ENCODE measurements at regions not wholly inside any gene's neighbourhood (a gene's known extent, or its start where the extent isn't known, plus 50 kb on each side); places are given as distances from the start of the nearest gene placed in this dataset.

DNA sequence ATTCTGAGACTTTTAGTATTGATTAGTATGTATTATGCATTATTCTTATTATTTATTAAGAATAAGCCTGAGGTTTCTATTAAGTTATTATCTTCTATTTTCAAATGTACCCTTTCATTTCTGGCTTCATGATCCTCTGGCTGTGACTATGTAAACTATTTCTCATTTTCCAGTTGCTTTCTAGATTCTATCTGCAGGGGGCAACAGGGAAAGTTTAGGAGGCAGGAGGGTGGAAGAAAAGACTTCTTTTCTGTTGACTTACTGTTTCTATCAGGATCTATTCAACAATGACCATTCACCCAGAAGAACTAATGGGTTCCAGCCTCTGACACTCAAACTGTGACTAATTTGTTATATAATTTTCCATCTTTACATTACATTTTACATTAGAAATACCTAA lies 653.4 kb upstream of the FSHR start:
- H3K9me3 ChIP-seq, result no peaks in the 10 kb centered on the region
- no peaks in the 10 kb centered on the region for H3K4me1 ChIP-seq
- TF ChIP-seq, protein P1, sequence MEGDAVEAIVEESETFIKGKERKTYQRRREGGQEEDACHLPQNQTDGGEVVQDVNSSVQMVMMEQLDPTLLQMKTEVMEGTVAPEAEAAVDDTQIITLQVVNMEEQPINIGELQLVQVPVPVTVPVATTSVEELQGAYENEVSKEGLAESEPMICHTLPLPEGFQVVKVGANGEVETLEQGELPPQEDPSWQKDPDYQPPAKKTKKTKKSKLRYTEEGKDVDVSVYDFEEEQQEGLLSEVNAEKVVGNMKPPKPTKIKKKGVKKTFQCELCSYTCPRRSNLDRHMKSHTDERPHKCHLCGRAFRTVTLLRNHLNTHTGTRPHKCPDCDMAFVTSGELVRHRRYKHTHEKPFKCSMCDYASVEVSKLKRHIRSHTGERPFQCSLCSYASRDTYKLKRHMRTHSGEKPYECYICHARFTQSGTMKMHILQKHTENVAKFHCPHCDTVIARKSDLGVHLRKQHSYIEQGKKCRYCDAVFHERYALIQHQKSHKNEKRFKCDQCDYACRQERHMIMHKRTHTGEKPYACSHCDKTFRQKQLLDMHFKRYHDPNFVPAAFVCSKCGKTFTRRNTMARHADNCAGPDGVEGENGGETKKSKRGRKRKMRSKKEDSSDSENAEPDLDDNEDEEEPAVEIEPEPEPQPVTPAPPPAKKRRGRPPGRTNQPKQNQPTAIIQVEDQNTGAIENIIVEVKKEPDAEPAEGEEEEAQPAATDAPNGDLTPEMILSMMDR (IDR thresholded peaks at IDR 0.05), result no peak
- TF ChIP-seq POLR2A (IDR thresholded peaks at IDR 0.05), result no peak
- DNase-seq, result no peak
- no peak overlapping the region for H3K4me3 ChIP-seq
- H3K27ac ChIP-seq, result no peak overlapping the region
- no peaks in the 10 kb centered on the region for H3K27me3 ChIP-seq
- no peaks in the 10 kb centered on the region for H3K36me3 ChIP-seq

DNA sequence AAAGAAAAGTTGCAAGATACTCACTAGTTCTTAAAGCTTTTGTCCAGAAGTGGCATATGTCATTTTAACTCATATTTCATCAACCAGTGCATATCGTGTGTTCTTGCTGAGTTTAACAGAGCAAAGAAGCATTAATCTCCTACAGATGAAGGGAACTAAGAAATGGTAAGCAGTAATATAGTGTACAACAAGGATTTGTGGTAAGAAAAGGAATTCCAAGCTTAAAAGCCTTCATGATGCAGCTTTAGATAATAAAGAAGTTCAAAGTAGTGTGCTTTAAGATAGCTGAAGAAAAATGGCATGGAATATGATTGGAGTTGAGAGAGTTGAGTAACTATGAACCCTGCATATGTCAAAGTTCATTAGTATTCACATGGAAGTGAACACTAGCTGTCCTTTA lies 649.8 kb upstream of the FSHR start:
- no peaks in the 10 kb centered on the region for H3K9me3 ChIP-seq
- no peak for TF ChIP-seq POLR2A (IDR thresholded peaks at IDR 0.05)
- no peaks in the 10 kb centered on the region for H3K36me3 ChIP-seq
- no peak overlapping the region for H3K4me3 ChIP-seq
- no peak overlapping the region for H3K27ac ChIP-seq
- no peaks in the 10 kb centered on the region for H3K27me3 ChIP-seq
- H3K4me1 ChIP-seq, result no peaks in the 10 kb centered on the region
- DNase-seq, result no peak

DNA sequence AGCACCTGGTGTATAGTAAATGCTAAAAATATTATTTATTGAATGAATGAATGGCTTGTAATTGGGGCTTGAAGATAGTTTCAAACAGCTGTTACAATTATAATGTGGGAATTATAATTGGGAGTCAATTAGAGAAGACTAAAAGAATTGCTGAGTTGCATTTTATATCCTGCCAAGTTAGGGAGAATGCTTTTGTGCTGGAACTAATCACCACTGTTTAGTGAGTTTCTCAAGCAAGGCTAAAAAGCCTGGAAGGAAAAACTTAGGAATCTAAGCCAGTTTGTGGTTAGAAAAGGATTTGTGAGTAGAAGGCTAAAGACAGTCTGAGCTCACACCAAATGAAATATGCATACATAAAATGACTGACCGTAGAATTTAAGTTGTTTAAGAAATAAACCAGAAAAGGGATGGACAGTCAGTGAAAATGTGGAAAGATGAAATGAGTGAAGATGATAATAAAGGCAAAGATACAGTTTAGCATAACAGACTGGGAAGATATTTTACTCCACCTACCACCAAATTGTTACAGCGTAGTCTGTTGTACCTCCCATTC lies 647.7 kb upstream of the FSHR start:
- no peaks in the 10 kb centered on the region for H3K9me3 ChIP-seq
- no peak for DNase-seq

DNA sequence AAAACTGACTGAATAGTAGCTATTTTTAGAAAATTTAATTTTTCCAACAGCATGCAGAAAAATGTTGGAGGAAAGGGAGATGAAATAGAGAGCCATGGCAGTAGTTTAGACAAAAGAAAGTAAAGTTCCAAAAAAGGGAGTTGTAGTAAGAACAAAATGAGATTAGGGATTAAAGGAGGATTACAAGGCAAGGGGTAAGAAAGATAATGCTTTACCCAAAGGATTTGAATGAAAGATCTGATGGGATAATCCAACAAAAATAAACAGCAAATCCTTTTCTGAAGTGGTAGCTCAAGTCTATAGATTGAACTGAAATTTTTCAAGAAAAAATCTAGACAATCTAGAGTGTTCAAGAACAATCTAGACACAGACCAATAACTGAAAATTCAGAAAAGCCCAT lies 644.3 kb upstream of the FSHR start:
- H3K4me3 ChIP-seq, result no peak overlapping the region
- H3K36me3 ChIP-seq, result no peaks in the 10 kb centered on the region
- TF ChIP-seq, protein P1 (IDR thresholded peaks at IDR 0.05), result no peak
- no peak for TF ChIP-seq POLR2A (IDR thresholded peaks at IDR 0.05)
- no peak overlapping the region for H3K27ac ChIP-seq
- no peaks in the 10 kb centered on the region for H3K27me3 ChIP-seq
- H3K9me3 ChIP-seq, result no peaks in the 10 kb centered on the region
- no peaks in the 10 kb centered on the region for H3K4me1 ChIP-seq
- DNase-seq, result no peak

More for the DNA sequence above, 647.7 kb upstream of the FSHR start:
- H3K27ac ChIP-seq, result no peak overlapping the region
- no peaks in the 10 kb centered on the region for H3K27me3 ChIP-seq
- no peak for TF ChIP-seq POLR2A (IDR thresholded peaks at IDR 0.05)
- TF ChIP-seq, protein P1 (IDR thresholded peaks at IDR 0.05), result no peak
- no peaks in the 10 kb centered on the region for H3K36me3 ChIP-seq
- no peak overlapping the region for H3K4me3 ChIP-seq
- H3K4me1 ChIP-seq, result no peaks in the 10 kb centered on the region

DNA sequence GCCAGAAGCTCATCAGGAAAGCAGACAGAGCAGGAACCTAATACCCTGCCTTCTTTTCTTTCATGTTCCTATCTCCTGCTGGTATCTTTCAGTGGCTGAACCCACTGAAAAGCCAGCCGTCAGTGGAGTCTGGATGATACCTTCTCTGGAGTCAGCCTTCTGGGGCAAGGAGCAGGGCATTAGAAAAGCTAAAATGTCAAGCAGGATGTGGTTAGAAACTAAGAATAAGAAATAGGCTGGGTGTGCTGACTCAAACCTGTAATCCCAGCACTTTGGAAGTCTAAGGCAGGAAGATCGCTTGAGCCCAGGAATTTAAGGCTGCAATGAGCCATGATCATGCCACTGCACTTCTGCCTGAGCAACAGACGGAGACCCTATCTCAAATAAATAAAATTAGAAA lies 642.0 kb upstream of the FSHR start:
- Histone ChIP-seq H3K9me3 (no peaks in the 10 kb centered on the region), H3K27ac (no peak overlapping the region), H3K4me1 (no peaks in the 10 kb centered on the region), H3K27me3 (no peaks in the 10 kb centered on the region), H3K4me3 (no peak overlapping the region), H3K36me3 (no peaks in the 10 kb centered on the region)
- TF ChIP-seq, protein P1 (IDR thresholded peaks at IDR 0.05), result no peak
- no peak for TF ChIP-seq POLR2A (IDR thresholded peaks at IDR 0.05)
- no peak for DNase-seq

- no peaks in the 10 kb centered on the region for H3K9me3 ChIP-seq
- H3K4me1 ChIP-seq, result no peaks in the 10 kb centered on the region
- no peak for DNase-seq
- H3K27ac ChIP-seq, result no peak overlapping the region
- H3K27me3 ChIP-seq, result no peaks in the 10 kb centered on the region
- TF ChIP-seq, protein P1 (IDR thresholded peaks at IDR 0.05), result no peak
- no peak for TF ChIP-seq POLR2A (IDR thresholded peaks at IDR 0.05)
- no peaks in the 10 kb centered on the region for H3K36me3 ChIP-seq
- no peak overlapping the region for H3K4me3 ChIP-seq
Observed at GRCh38 chr2:49794396-49794795, 640.1 kb upstream of the FSHR start.
